ENCODE measurements at regions not wholly inside any gene's neighbourhood (a gene's known extent, or its start where the extent isn't known, plus 50 kb on each side); places are given as distances from the start of the nearest gene placed in this dataset.

- H3F3A ChIP-seq (ENCODE audit: insufficient read depth), result no peaks in the 10 kb centered on the region
- no peak overlapping the region for H3K9ac ChIP-seq (ENCODE audit: low read length)
- no peak overlapping the region for H3K4me2 ChIP-seq (ENCODE audit: low read depth, low read length, poor library complexity, severe bottlenecking)
- no peak overlapping the region for H2AFZ ChIP-seq (ENCODE audit: low read depth, low read length, severe bottlenecking)
- H3K9me2 ChIP-seq (replicated peaks; ENCODE audit: insufficient read depth, low read length), result no peaks in the 10 kb centered on the region
- no peaks in the 10 kb centered on the region for H3K36me3 ChIP-seq (ENCODE audit: low read length)
- no peaks in the 10 kb centered on the region for H4K20me1 ChIP-seq (ENCODE audit: low read depth, low read length)
- H3K27ac ChIP-seq (ENCODE audit: low read depth, low read length), result no peak overlapping the region
- H3K79me2 ChIP-seq (ENCODE audit: insufficient read depth, low read length), result no peaks in the 10 kb centered on the region
- H3K9me3 ChIP-seq (ENCODE audit: insufficient read depth, low read length), result peaks cover 13% of the 10 kb centered on the region; the same call in 1 of the 2 replicates
- no peaks in the 10 kb centered on the region for H3K27me3 ChIP-seq (ENCODE audit: low read length)
- H3K4me3 ChIP-seq (ENCODE audit: insufficient read depth, low read length, poor library complexity, severe bottlenecking), result no peak overlapping the region
- TF ChIP-seq, protein P1, sequence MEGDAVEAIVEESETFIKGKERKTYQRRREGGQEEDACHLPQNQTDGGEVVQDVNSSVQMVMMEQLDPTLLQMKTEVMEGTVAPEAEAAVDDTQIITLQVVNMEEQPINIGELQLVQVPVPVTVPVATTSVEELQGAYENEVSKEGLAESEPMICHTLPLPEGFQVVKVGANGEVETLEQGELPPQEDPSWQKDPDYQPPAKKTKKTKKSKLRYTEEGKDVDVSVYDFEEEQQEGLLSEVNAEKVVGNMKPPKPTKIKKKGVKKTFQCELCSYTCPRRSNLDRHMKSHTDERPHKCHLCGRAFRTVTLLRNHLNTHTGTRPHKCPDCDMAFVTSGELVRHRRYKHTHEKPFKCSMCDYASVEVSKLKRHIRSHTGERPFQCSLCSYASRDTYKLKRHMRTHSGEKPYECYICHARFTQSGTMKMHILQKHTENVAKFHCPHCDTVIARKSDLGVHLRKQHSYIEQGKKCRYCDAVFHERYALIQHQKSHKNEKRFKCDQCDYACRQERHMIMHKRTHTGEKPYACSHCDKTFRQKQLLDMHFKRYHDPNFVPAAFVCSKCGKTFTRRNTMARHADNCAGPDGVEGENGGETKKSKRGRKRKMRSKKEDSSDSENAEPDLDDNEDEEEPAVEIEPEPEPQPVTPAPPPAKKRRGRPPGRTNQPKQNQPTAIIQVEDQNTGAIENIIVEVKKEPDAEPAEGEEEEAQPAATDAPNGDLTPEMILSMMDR (IDR thresholded peaks at IDR 0.05; ENCODE audit: insufficient read depth, low read length, poor library complexity, severe bottlenecking), result no peak
- TF ChIP-seq EZH2phosphoT487 (conservative IDR thresholded peaks at IDR 0.05; ENCODE audit: low read length), result no peak
Measured at GRCh38 chr6:154625721-154626120, 107.5 kb upstream of the SCAF8 start.

GRCh38 chr6:154629127-154629526, 104.1 kb upstream of the SCAF8 start:
- Histone ChIP-seq H3K9me2 (replicated peaks; ENCODE audit: insufficient read depth, low read length) (no peaks in the 10 kb centered on the region), H2AFZ (ENCODE audit: low read depth, low read length, severe bottlenecking) (no peak overlapping the region), H3F3A (ENCODE audit: insufficient read depth) (no peaks in the 10 kb centered on the region), H3K79me2 (ENCODE audit: insufficient read depth, low read length) (no peaks in the 10 kb centered on the region), H3K4me2 (ENCODE audit: low read depth, low read length, poor library complexity, severe bottlenecking) (no peak overlapping the region), H3K27me3 (ENCODE audit: low read length) (no peaks in the 10 kb centered on the region), H3K4me3 (ENCODE audit: insufficient read depth, low read length, poor library complexity, severe bottlenecking) (no peak overlapping the region), H3K9ac (ENCODE audit: low read length) (no peak overlapping the region), H3K27ac (ENCODE audit: low read depth, low read length) (no peak overlapping the region), H3K36me3 (ENCODE audit: low read length) (no peaks in the 10 kb centered on the region), H4K20me1 (ENCODE audit: low read depth, low read length) (no peaks in the 10 kb centered on the region), H3K9me3 (ENCODE audit: insufficient read depth, low read length) (peaks cover 12% of the 10 kb centered on the region; the same call in 1 of the 2 replicates)
- TF ChIP-seq, protein P1 (IDR thresholded peaks at IDR 0.05; ENCODE audit: insufficient read depth, low read length, poor library complexity, severe bottlenecking), result no peak
- no peak for TF ChIP-seq EZH2phosphoT487 (conservative IDR thresholded peaks at IDR 0.05; ENCODE audit: low read length)

GRCh38 chr6:154632119-154632518, 101.1 kb upstream of the SCAF8 start:
- Histone ChIP-seq H3K27ac (ENCODE audit: low read depth, low read length) (no peak overlapping the region), H3K9ac (ENCODE audit: low read length) (no peak overlapping the region), H3K36me3 (ENCODE audit: low read length) (no peaks in the 10 kb centered on the region), H3F3A (ENCODE audit: insufficient read depth) (no peaks in the 10 kb centered on the region), H3K4me3 (ENCODE audit: insufficient read depth, low read length, poor library complexity, severe bottlenecking) (no peak overlapping the region), H3K79me2 (ENCODE audit: insufficient read depth, low read length) (no peaks in the 10 kb centered on the region), H3K27me3 (ENCODE audit: low read length) (no peaks in the 10 kb centered on the region), H2AFZ (ENCODE audit: low read depth, low read length, severe bottlenecking) (no peak overlapping the region), H3K4me2 (ENCODE audit: low read depth, low read length, poor library complexity, severe bottlenecking) (no peak overlapping the region), H4K20me1 (ENCODE audit: low read depth, low read length) (no peaks in the 10 kb centered on the region), H3K9me3 (ENCODE audit: insufficient read depth, low read length) (no peaks in the 10 kb centered on the region), H3K9me2 (replicated peaks; ENCODE audit: insufficient read depth, low read length) (no peaks in the 10 kb centered on the region)
- no peak for TF ChIP-seq EZH2phosphoT487 (conservative IDR thresholded peaks at IDR 0.05; ENCODE audit: low read length)
- TF ChIP-seq, protein P1 (IDR thresholded peaks at IDR 0.05; ENCODE audit: insufficient read depth, low read length, poor library complexity, severe bottlenecking), result no peak
